IMR-90 (cell line): ENCODE measurements at regions not wholly inside any gene's neighbourhood (a gene's known extent, or its start where the extent isn't known, plus 50 kb on each side); places are given as distances from the start of the nearest gene placed in this dataset.

Experiments used
- ATAC-seq: fragments of 200-7000 bp; cut with Tn5 transposase; 2 replicates; pipeline ENCODE4 v1.9.1; 2020; ENCODE audit warnings: low read depth, mild to moderate bottlenecking, moderate library complexity
- BruUV-seq: library from RNA; stranded (reverse); fragments of 400-500 nt; replicated peaks from 2 replicates; lab custom pipeline; 2021; lab: Mats Ljungman, UMichigan
- CTCF ChIA-PET: fragments of 300-600 bp; formaldehyde crosslinking; extraction: SDS; loops from one replicate; lab custom pipeline; 2021; ENCODE audit warnings: antibody characterized with exemption; lab: Yijun Ruan, JAX
- POLR2A ChIA-PET: fragments of 300-600 bp; sonication (Branson Sonifier 250); formaldehyde crosslinking; loops from one replicate; lab custom pipeline; 2022; ENCODE audit warnings: antibody characterized with exemption; ENCODE audit not compliant: unreplicated experiment; lab: Charles Lee
- DNase-seq: peaks from one replicate; pipeline ENCODE4 v3.0.0; 2013
- H2AFZ ChIP-seq: replicated peaks from 2 replicates; pipeline ENCODE3; 2013; ENCODE audit warnings: low read length, mild to moderate bottlenecking; ENCODE audit not compliant: poor library complexity
- H2AK5ac ChIP-seq: 2 replicates; pipeline ENCODE4 v1.6.1; 2013; ENCODE audit warnings: low read depth, low read length, inconsistent platforms
- H2AK9ac ChIP-seq: replicated peaks from 2 replicates; pipeline ENCODE3; 2013; ENCODE audit warnings: mild to moderate bottlenecking, low read depth, low read length, moderate library complexity; ENCODE audit not compliant: poor library complexity
- H2BK120ac ChIP-seq: 2 replicates; pipeline ENCODE4 v1.6.1; 2013; ENCODE audit warnings: low read depth, low read length, inconsistent platforms
- H2BK15ac ChIP-seq: 3 replicates; pipeline ENCODE4 v1.6.1; 2013; ENCODE audit warnings: low read depth, low read length, inconsistent platforms
- H2BK20ac ChIP-seq: 2 replicates; pipeline ENCODE4 v1.6.1; 2013; ENCODE audit warnings: low read depth, mild to moderate bottlenecking, inconsistent platforms, low read length, moderate library complexity
- H2BK5ac ChIP-seq: 2 replicates; pipeline ENCODE4 v1.6.1; 2013; ENCODE audit warnings: mild to moderate bottlenecking, low read depth, low read length, inconsistent platforms; ENCODE audit not compliant: poor library complexity, severe bottlenecking
- H3K14ac ChIP-seq: replicated peaks from 2 replicates; pipeline ENCODE4 v1.6.1; 2013; ENCODE audit warnings: low read depth, low read length, inconsistent platforms
- H3K18ac ChIP-seq: 2 replicates; pipeline ENCODE4 v1.6.1; 2013; ENCODE audit warnings: low read depth, low read length, control low read depth
- H3K23ac ChIP-seq: 2 replicates; pipeline ENCODE4 v1.6.1; 2013; ENCODE audit warnings: low read depth, low read length, inconsistent platforms
- H3K27ac ChIP-seq: 2 replicates; pipeline ENCODE4 v1.5.1; 2013; ENCODE audit warnings: mild to moderate bottlenecking, control low read depth, low read length; ENCODE audit not compliant: insufficient read depth
- H3K27me3 ChIP-seq: 2 replicates; pipeline ENCODE4 v1.6.1; 2013; ENCODE audit warnings: low read length; ENCODE audit not compliant: control insufficient read depth, insufficient read depth
- H3K36me3 ChIP-seq: 2 replicates; pipeline ENCODE4 v1.6.1; 2013; ENCODE audit warnings: low read length, mixed read lengths; ENCODE audit not compliant: control insufficient read depth, insufficient read depth
- H3K4ac ChIP-seq: 2 replicates; pipeline ENCODE4 v1.6.1; 2013; ENCODE audit warnings: low read depth, low read length, inconsistent platforms
- H3K4me1 ChIP-seq: 2 replicates; pipeline ENCODE4 v1.6.1; 2013; ENCODE audit warnings: low read length, mixed read lengths; ENCODE audit not compliant: control insufficient read depth, insufficient read depth
- H3K4me2 ChIP-seq: 2 replicates; pipeline ENCODE4 v1.6.1; 2013; ENCODE audit warnings: low read depth, mild to moderate bottlenecking, control low read depth, low read length, moderate library complexity
- H3K4me3 ChIP-seq: 2 replicates; pipeline ENCODE4 v1.5.1; 2013; ENCODE audit warnings: low read depth, mild to moderate bottlenecking, control low read depth, low read length, moderate library complexity; ENCODE audit not compliant: insufficient read depth
- H3K56ac ChIP-seq: 2 replicates; pipeline ENCODE4 v1.6.1; 2013; ENCODE audit warnings: low read length, inconsistent platforms; ENCODE audit not compliant: insufficient read depth; ENCODE audit errors: extremely low read depth
- H3K79me1 ChIP-seq, 2 experiments: 2 replicates each; pipeline ENCODE4 v1.6.1; 2013; ENCODE audit warnings: low read length in 2 of 2, inconsistent platforms in 1 of 2, low read depth in 1 of 2
- H3K9ac ChIP-seq: 2 replicates; pipeline ENCODE4 v1.6.1; 2013; ENCODE audit warnings: low read depth, low read length, control low read depth
- H3K9me1 ChIP-seq: 2 replicates; pipeline ENCODE4 v1.6.1; 2013; ENCODE audit warnings: low read length, inconsistent platforms; ENCODE audit not compliant: insufficient read depth
- H3K9me3 ChIP-seq: 2 replicates; pipeline ENCODE4 v1.6.1; 2013; ENCODE audit warnings: low read length; ENCODE audit not compliant: control insufficient read depth, insufficient read depth
- H4K20me1 ChIP-seq: 2 replicates; pipeline ENCODE4 v1.6.1; 2013; ENCODE audit warnings: low read length, inconsistent platforms; ENCODE audit not compliant: insufficient read depth
- H4K5ac ChIP-seq: 2 replicates; pipeline ENCODE4 v1.6.1; 2013; ENCODE audit warnings: mild to moderate bottlenecking, low read depth, low read length, control low read depth
- H4K8ac ChIP-seq, 2 experiments: 2 replicates each; pipeline ENCODE4 v1.6.1; 2013; ENCODE audit warnings: low read depth in 2 of 2, low read length in 2 of 2, control low read depth in 1 of 2, inconsistent platforms in 1 of 2
- H4K91ac ChIP-seq: 2 replicates; pipeline ENCODE4 v1.6.1; 2013; ENCODE audit warnings: low read depth, low read length, inconsistent platforms; ENCODE audit not compliant: insufficient read depth
- BHLHE40 ChIP-seq: fragments of 150-350 bp; IDR thresholded peaks from 2 replicates; pipeline ENCODE4 v1.6.1; 2016; ENCODE audit warnings: mild to moderate bottlenecking, low read depth, low read length
- ELK1 ChIP-seq: fragments of 150-350 bp; IDR thresholded peaks from 2 replicates; pipeline ENCODE4 v1.6.1; 2016; ENCODE audit warnings: low read depth, mild to moderate bottlenecking, low read length, moderate library complexity, borderline replicate concordance
- MAFK ChIP-seq: IDR thresholded peaks from 2 replicates; pipeline ENCODE4 v1.6.1; 2012; ENCODE audit warnings: low read depth, low read length, improper control_type of control experiment
- MXI1 ChIP-seq: IDR thresholded peaks from 2 replicates; pipeline ENCODE4 v1.6.1; 2012; ENCODE audit warnings: low read depth, mild to moderate bottlenecking, low read length, moderate library complexity, borderline replicate concordance
- WGBS, 2 experiments: methylation state at CpG; one replicate each; pipeline versions ENCODE4 v1.1.5 to v1.1.7; 2013; ENCODE audit warnings: missing lambda C conversion rate in 2 of 2; ENCODE audit not compliant: insufficient read length in 1 of 2; ENCODE audit errors: extremely low coverage in 2 of 2; 5-methylcytosine and 5-hydroxymethylcytosine counted together
- dilution Hi-C: fragments of 300-500 bp; cut with HindIII; formaldehyde crosslinking; loops from one replicate; pipeline ENCODE4 v1.14.3; 2018; ENCODE audit warnings: low sequenced_read_pairs; ENCODE audit not compliant: unreplicated experiment
- in situ Hi-C: fragments of 300-500 bp; cut with MboI; formaldehyde crosslinking; loops from 3 replicates; pipeline ENCODE4 v1.14.3; 2019; ENCODE audit warnings: low sequenced_read_pairs, inconsistent platforms, mixed read lengths
- intact Hi-C: fragments of 100-400 bp; cut with micrococcal nuclease; formaldehyde crosslinking; loops from 2 replicates; pipeline ENCODE4 v1.10.0; 2022

GRCh38 chr1:63115527-63115926 is 206.8 kb upstream of the FOXD3 start:
- TF ChIP-seq MAFK = no peak
- no peak for TF ChIP-seq BHLHE40
- TF ChIP-seq MXI1 = no peak
- no peak for TF ChIP-seq ELK1
- no peak overlapping the region for H2BK120ac ChIP-seq
- H4K20me1 ChIP-seq = no peaks in the 10 kb centered on the region
- H3K9ac ChIP-seq = no peak overlapping the region
- H3K18ac ChIP-seq = no peak overlapping the region
- intact Hi-C loops = no loop called here
- no peak overlapping the region for H3K23ac ChIP-seq
- no peak overlapping the region for H3K14ac ChIP-seq
- H3K36me3 ChIP-seq = no peaks in the 10 kb centered on the region
- no peak overlapping the region for H3K4me2 ChIP-seq
- no peaks in the 10 kb centered on the region for H3K79me1 ChIP-seq
- H3K4me3 ChIP-seq = no peak overlapping the region
- no peaks in the 10 kb centered on the region for H3K9me3 ChIP-seq
- WGBS, 2 experiments = 20% methylated on average over 1 of the region's 3 CpGs; no CpG with 5 or more reads in 1 of the 2 experiments
- ChIA-PET CTCF (interaction anchor here (0.6 kb wide), 1 partner anchor 516 kb away, joined by 5 read pairs; no protein-coding TSS in a partner anchor), POLR2A (no interaction called here)
- no peak overlapping the region for H3K4ac ChIP-seq
- no peak overlapping the region for H3K27ac ChIP-seq
- no peak overlapping the region for H2BK5ac ChIP-seq
- H4K5ac ChIP-seq = no peak overlapping the region
- no peak overlapping the region for H2AK9ac ChIP-seq
- no peaks in the 10 kb centered on the region for H3K27me3 ChIP-seq
- H2BK15ac ChIP-seq = no peak overlapping the region
- BruUV-seq = no TSS peak
- no peak overlapping the region for H4K8ac ChIP-seq
- no peaks in the 10 kb centered on the region for H3K9me1 ChIP-seq
- no peak overlapping the region for H2AK5ac ChIP-seq
- no peak overlapping the region for H2AFZ ChIP-seq
- dilution Hi-C loops = no loop called here
- H3K56ac ChIP-seq = no peak overlapping the region
- no peak for ATAC-seq
- no peak overlapping the region for H4K91ac ChIP-seq
- no peak for DNase-seq
- no peak overlapping the region for H2BK20ac ChIP-seq
- in situ Hi-C loops = no loop called here
- H3K4me1 ChIP-seq = no peaks in the 10 kb centered on the region
